ENCODE measurements at regions not wholly inside any gene's neighbourhood (a gene's known extent, or its start where the extent isn't known, plus 50 kb on each side); places are given as distances from the start of the nearest gene placed in this dataset.

DNA sequence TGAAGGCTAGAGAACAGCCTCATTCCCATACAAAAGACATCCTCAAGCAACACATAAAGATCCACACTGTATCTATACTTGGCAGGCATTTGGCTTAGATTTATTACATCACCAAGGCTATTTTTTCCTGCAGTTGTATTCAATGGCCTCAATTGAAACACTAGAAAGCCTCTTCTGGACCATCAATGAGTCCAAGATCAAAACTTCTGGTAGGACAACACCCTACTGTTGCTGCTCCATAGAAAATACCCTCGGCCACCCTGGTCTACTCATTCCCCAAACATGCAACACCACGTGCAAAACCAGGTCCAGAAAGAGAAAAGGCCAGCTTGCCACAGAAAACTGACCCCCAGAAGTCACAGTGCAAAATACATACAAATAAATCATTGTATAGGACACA is 56.9 kb upstream of the CADM1 start:
- Mint-ChIP-seq H3K36me3 (ENCODE audit: low read depth) (no peaks in the 10 kb centered on the region), H3K27ac (ENCODE audit: unreplicated experiment) (peak overlapping the region; percentile 65), H3K4me1 (peaks cover 18% of the 10 kb centered on the region), H3K27me3 (ENCODE audit: low read depth) (no peaks in the 10 kb centered on the region), H3K9me3 (peaks cover 2% of the 10 kb centered on the region), H3K4me3 (peak overlapping the region; percentile 4)
- TF ChIP-seq, protein P1, sequence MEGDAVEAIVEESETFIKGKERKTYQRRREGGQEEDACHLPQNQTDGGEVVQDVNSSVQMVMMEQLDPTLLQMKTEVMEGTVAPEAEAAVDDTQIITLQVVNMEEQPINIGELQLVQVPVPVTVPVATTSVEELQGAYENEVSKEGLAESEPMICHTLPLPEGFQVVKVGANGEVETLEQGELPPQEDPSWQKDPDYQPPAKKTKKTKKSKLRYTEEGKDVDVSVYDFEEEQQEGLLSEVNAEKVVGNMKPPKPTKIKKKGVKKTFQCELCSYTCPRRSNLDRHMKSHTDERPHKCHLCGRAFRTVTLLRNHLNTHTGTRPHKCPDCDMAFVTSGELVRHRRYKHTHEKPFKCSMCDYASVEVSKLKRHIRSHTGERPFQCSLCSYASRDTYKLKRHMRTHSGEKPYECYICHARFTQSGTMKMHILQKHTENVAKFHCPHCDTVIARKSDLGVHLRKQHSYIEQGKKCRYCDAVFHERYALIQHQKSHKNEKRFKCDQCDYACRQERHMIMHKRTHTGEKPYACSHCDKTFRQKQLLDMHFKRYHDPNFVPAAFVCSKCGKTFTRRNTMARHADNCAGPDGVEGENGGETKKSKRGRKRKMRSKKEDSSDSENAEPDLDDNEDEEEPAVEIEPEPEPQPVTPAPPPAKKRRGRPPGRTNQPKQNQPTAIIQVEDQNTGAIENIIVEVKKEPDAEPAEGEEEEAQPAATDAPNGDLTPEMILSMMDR (conservative IDR thresholded peaks at IDR 0.05) = no peak
- DNase-seq (ENCODE audit: low read depth, low spot score) = no peak

DNA sequence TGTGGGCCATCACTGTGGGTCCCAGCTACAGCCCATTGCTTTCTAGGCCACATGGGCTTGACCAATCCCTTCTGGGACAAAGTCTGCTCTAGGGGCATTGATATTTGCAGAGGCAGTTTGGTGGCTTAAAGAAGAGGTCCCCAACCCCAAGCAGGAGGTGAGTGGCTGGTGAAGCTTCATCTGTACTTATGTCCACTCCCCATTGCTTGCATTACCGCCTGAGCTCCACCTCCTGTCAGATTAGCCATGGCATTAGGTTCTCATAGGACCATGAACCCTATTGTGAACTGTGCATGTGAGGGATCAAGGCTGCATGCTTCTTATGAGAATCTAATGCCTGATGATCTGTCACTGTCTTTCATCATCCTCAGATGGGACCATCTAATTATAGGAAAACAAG is 54.4 kb upstream of the CADM1 start:
- H3K27me3 Mint-ChIP-seq (ENCODE audit: low read depth) = no peaks in the 10 kb centered on the region
- H3K4me1 Mint-ChIP-seq = peaks cover 26% of the 10 kb centered on the region
- no peak overlapping the region for H3K4me3 Mint-ChIP-seq

DNA sequence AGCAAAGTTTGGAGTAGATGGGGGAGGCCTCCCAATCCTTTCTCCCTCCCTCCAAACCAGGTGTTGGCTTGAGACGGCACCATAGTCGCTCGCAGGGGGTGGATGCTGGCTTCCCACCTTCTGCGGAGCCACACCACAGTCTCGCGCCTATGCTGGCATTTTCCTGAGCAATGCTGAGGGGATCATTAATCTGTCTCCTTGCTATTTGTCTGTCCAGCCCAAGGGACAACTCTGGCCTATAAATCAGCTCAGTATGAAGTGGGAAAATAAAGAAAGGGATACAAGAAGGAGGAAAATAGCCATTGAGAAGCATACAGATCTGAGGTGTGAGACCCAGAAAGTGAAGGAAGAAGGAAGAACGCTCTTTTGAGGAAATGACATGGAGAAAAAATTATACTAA is 53.5 kb upstream of the CADM1 start:
- TF ChIP-seq, protein P1 (conservative IDR thresholded peaks at IDR 0.05) = no peak
- Mint-ChIP-seq H3K4me1 (peaks cover 26% of the 10 kb centered on the region), H3K27me3 (ENCODE audit: low read depth) (no peaks in the 10 kb centered on the region), H3K27ac (ENCODE audit: unreplicated experiment) (no peak overlapping the region), H3K36me3 (ENCODE audit: low read depth) (no peaks in the 10 kb centered on the region), H3K4me3 (no peak overlapping the region), H3K9me3 (peaks cover 2% of the 10 kb centered on the region)
- DNase-seq (ENCODE audit: low read depth, low spot score) = no peak

More for the DNA sequence above, 54.4 kb upstream of the CADM1 start:
- Mint-ChIP-seq H3K9me3 (peaks cover 2% of the 10 kb centered on the region), H3K36me3 (ENCODE audit: low read depth) (no peaks in the 10 kb centered on the region), H3K27ac (ENCODE audit: unreplicated experiment) (no peak overlapping the region)
- TF ChIP-seq, protein P1 (conservative IDR thresholded peaks at IDR 0.05) = no peak
- no peak for DNase-seq (ENCODE audit: low read depth, low spot score)

DNA sequence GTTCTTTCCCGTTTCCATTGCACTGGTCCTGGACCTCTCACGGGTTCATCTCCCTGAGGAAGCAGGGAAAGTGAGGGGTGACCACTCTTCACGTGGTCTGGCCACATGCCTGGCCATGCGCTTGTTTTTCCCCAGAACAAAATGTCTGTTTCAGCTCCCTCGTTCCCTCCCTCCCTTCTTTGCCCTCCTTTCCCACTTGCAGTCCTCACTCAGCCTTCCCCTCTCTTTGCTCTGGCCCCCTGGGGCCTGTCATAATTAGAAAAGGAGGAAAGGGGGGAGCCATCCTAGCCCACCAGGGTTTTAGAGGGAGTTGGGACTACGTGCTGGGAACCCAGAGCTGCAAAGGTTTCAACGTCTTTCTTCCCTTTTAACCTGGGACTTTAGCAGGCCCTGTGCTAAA is 52.8 kb upstream of the CADM1 start:
- Mint-ChIP-seq H3K9me3 (peaks cover 2% of the 10 kb centered on the region), H3K36me3 (ENCODE audit: low read depth) (no peaks in the 10 kb centered on the region), H3K4me3 (no peak overlapping the region), H3K4me1 (peaks cover 24% of the 10 kb centered on the region), H3K27me3 (ENCODE audit: low read depth) (no peaks in the 10 kb centered on the region), H3K27ac (ENCODE audit: unreplicated experiment) (peak overlapping the region; percentile 60)
- DNase-seq (ENCODE audit: low read depth, low spot score) = no peak
- TF ChIP-seq, protein P1 (conservative IDR thresholded peaks at IDR 0.05) = no peak

DNA sequence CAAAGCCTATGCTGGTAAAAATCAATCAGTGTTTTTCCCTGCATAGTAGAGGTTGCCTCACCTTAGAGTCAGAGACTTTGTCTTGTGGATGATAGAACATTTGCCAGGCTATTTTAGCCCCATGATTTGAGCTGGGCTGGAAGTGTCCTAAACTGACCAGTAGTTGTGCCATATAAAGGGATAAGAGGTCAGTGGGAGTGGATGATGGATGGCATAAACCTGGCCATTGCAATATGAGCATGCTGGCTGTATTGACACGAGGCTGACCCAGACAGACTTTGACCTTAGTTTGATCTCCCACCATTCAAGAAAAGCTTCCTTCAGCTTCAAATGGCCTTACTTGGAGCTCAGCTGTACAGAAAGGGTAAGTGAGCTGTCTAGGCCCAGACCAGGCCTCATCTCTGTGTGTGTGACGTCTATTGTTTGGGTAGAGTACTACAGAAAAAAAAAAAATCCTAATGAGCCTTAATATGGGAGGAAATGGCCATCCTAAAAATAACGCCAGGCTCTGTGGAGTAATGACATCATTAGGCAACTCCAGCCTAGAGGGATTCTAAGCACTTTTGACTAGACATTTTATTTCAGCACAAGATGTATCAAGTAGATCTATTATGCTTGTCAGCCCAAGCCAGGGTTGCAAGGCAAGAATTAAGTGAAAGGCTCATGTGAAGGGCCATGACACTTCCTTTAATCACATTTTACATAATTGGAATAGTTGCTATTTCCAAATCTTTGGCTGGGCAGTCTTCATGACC is 51.3 kb upstream of the CADM1 start:
- Mint-ChIP-seq H3K36me3 (ENCODE audit: low read depth) (no peaks in the 10 kb centered on the region), H3K27ac (ENCODE audit: unreplicated experiment) (no peak overlapping the region), H3K4me3 (no peak overlapping the region), H3K9me3 (no peaks in the 10 kb centered on the region), H3K27me3 (ENCODE audit: low read depth) (no peaks in the 10 kb centered on the region), H3K4me1 (peaks cover 11% of the 10 kb centered on the region)
- TF ChIP-seq, protein P1 (conservative IDR thresholded peaks at IDR 0.05) = no peak
- no peak for DNase-seq (ENCODE audit: low read depth, low spot score)
